IPS DF 19.7 (cell line): ENCODE measurements at regions not wholly inside any gene's neighbourhood (a gene's known extent, or its start where the extent isn't known, plus 50 kb on each side); places are given as distances from the start of the nearest gene placed in this dataset.

Source experiments
- DNase-seq: peaks from one replicate; pipeline ENCODE4 v3.0.0-alpha.2; 2013; ENCODE audit warnings: low read depth, low spot score

- no peak for DNase-seq
Measured at GRCh38 chr20:7610681-7611080, 329.6 kb downstream of the HAO1 start.

- DNase-seq = no peak
Measured at GRCh38 chr20:7617797-7618196, 322.5 kb downstream of the HAO1 start.

GRCh38 chr20:7622399-7622961 is 317.8 kb downstream of the HAO1 start:
- no peak for DNase-seq

GRCh38 chr20:7624886-7625285 is 315.4 kb downstream of the HAO1 start:
- no peak for DNase-seq

GRCh38 chr20:7627734-7628663 is 312.3 kb downstream of the HAO1 start:
- no peak for DNase-seq

- DNase-seq = no peak
Measured at GRCh38 chr20:7629880-7630279, 310.4 kb downstream of the HAO1 start.

GRCh38 chr20:7637184-7637583 is 303.1 kb downstream of the HAO1 start:
- DNase-seq = no peak

GRCh38 chr20:7650086-7650879 is 290.0 kb downstream of the HAO1 start:
- no peak for DNase-seq

GRCh38 chr20:7654231-7654630 is 286.0 kb downstream of the HAO1 start:
- DNase-seq = no peak

- peak; percentile 3 for DNase-seq
Measured at GRCh38 chr20:7656687-7657467, 283.4 kb downstream of the HAO1 start.

GRCh38 chr20:7657569-7657968 is 282.7 kb downstream of the HAO1 start:
- no peak for DNase-seq

- DNase-seq = no peak
Measured at GRCh38 chr20:7660165-7660564, 280.1 kb downstream of the HAO1 start.

- DNase-seq = no peak
Measured at GRCh38 chr20:7665376-7665775, 274.9 kb downstream of the HAO1 start.

- no peak for DNase-seq
Measured at GRCh38 chr20:7667194-7667593, 273.1 kb downstream of the HAO1 start.

- DNase-seq = no peak
Measured at GRCh38 chr20:7672571-7672970, 267.7 kb downstream of the HAO1 start.

- no peak for DNase-seq
Measured at GRCh38 chr20:7673841-7674240, 266.4 kb downstream of the HAO1 start.

GRCh38 chr20:7682916-7683315 is 257.3 kb downstream of the HAO1 start:
- no peak for DNase-seq

- no peak for DNase-seq
Measured at GRCh38 chr20:7687065-7687464, 253.2 kb downstream of the HAO1 start.

GRCh38 chr20:7689151-7689550 is 251.1 kb downstream of the HAO1 start:
- DNase-seq = no peak

GRCh38 chr20:7691647-7692269 is 248.5 kb downstream of the HAO1 start:
- no peak for DNase-seq

GRCh38 chr20:7692478-7692877 is 247.8 kb downstream of the HAO1 start:
- no peak for DNase-seq
